ENCODE measurements at regions not wholly inside any gene's neighbourhood (a gene's known extent, or its start where the extent isn't known, plus 50 kb on each side); places are given as distances from the start of the nearest gene placed in this dataset.

GRCh38 chr6:154606860-154607259 is 96.4 kb upstream of the CNKSR3 start:
- no peak for TF ChIP-seq EP300 (IDR thresholded peaks at IDR 0.05)
- TF ChIP-seq CTCF (IDR thresholded peaks at IDR 0.05) = no peak
- TF ChIP-seq POLR2AphosphoS5 (IDR thresholded peaks at IDR 0.05) = no peak
- no peak for TF ChIP-seq POLR2A (IDR thresholded peaks at IDR 0.05)
